Sigmoid colon (tissue), 6 donors: ENCODE measurements at regions not wholly inside any gene's neighbourhood (a gene's known extent, or its start where the extent isn't known, plus 50 kb on each side); places are given as distances from the start of the nearest gene placed in this dataset.

ENCODE experiments used
- DNase-seq: peaks from one replicate; pipeline ENCODE4 v3.0.0-alpha.2; 2019
- H3K27ac ChIP-seq, 4 donors: fragments of 200-600 bp; sonication (generic); one replicate each; pipeline ENCODE4 v1.5.1; 2016 to 2019; ENCODE audit warnings: mild to moderate bottlenecking in 1 of 4
- H3K27me3 ChIP-seq, 3 donors: fragments of 200-600 bp; sonication (generic); one replicate each; pipeline ENCODE4 v1.5.1; 2019; ENCODE audit warnings: mild to moderate bottlenecking in 1 of 3
- H3K36me3 ChIP-seq, 4 donors: fragments of 200-600 bp; sonication (generic); one replicate each; pipeline ENCODE4 v1.5.1; 2016 to 2019
- H3K4me1 ChIP-seq, 4 donors: fragments of 200-600 bp; sonication (generic); one replicate each; pipeline ENCODE4 v1.5.1; 2017 to 2019
- H3K4me3 ChIP-seq, 4 donors: fragments of 200-600 bp; sonication (generic); one replicate each; pipeline ENCODE4 v1.5.1; 2017 to 2019; ENCODE audit warnings: mild to moderate bottlenecking in 2 of 4, moderate library complexity in 1 of 4
- H3K9me3 ChIP-seq, 4 donors: fragments of 200-600 bp in 3 of 4; sonication (generic) in 3 of 4; one replicate each; pipeline versions ENCODE4 v1.5.1 to v1.6.1; 2013 to 2019
- CTCF ChIP-seq, 4 experiments: fragments of 450-650 bp in 3 of 4; fragments of 200-600 bp in 1 of 4; IDR thresholded peaks; one replicate each; pipeline ENCODE4 v1.5.1; 2016 to 2019; ENCODE audit warnings: antibody characterized with exemption in 4 of 4, mild to moderate bottlenecking in 3 of 4, moderate library complexity in 2 of 4
- EP300 ChIP-seq, 4 donors: sonication (generic); formaldehyde crosslinking; IDR thresholded peaks; one replicate each; pipeline ENCODE4 v1.6.1; 2017; ENCODE audit warnings: antibody characterized with exemption in 4 of 4
- POLR2A ChIP-seq, 2 donors: fragments of 450-650 bp; IDR thresholded peaks; one replicate each; pipeline ENCODE4 v1.6.1; 2016; ENCODE audit warnings: antibody characterized with exemption in 2 of 2, mild to moderate bottlenecking in 2 of 2, moderate library complexity in 2 of 2
- POLR2AphosphoS5 ChIP-seq, 4 donors: sonication (generic); formaldehyde crosslinking; IDR thresholded peaks; one replicate each; pipeline ENCODE4 v1.6.1; 2017; ENCODE audit warnings: antibody characterized with exemption in 4 of 4
- WGBS, 2 donors: extraction: QIAGEN DNeasy Blood & Tissue Kit; methylation state at CpG; one replicate each; pipeline ENCODE4 v1.1.7; 2013; 5-methylcytosine and 5-hydroxymethylcytosine counted together
- intact Hi-C: fragments of 100-400 bp; cut with DNase I; formaldehyde crosslinking; loops from one replicate; pipeline ENCODE4 v1.15.1; 2023
- donor health status: healthy with polysubstance abuse.
- donor health status: healthy.

GRCh38 chr7:128158370-128158769 lies 82.7 kb upstream of the LEP start:
- H3K4me1 ChIP-seq, result no peaks in the 10 kb centered on the region
- H3K27me3 ChIP-seq, result peaks cover 0 to 19% (median 2%) of the 10 kb centered on the region in 3 donors
- TF ChIP-seq EP300 (IDR thresholded peaks at IDR 0.05) (no peak), CTCF (IDR thresholded peaks at IDR 0.05) (no peak), POLR2A (IDR thresholded peaks at IDR 0.05) (no peak), POLR2AphosphoS5 (IDR thresholded peaks at IDR 0.05) (no peak)
- no peaks in the 10 kb centered on the region for H3K9me3 ChIP-seq
- WGBS, 2 donors, result 89 to 92% methylated on average over 3 of the region's 3 CpGs
- no peaks in the 10 kb centered on the region for H3K36me3 ChIP-seq
- DNase-seq, result no peak
- intact Hi-C loops, result no loop called here
- H3K4me3 ChIP-seq, result no peak overlapping the region
- no peak overlapping the region for H3K27ac ChIP-seq

GRCh38 chr7:128160296-128160695 lies 80.8 kb upstream of the LEP start:
- H3K4me1 ChIP-seq, result no peaks in the 10 kb centered on the region

GRCh38 chr7:128161466-128162125 lies 79.5 kb upstream of the LEP start:
- H3K4me3 ChIP-seq, result no peak overlapping the region
- DNase-seq, result no peak
- H3K4me1 ChIP-seq, result peaks cover 0 to 7% (median 5%) of the 10 kb centered on the region in 4 donors
- WGBS, 2 donors, result 89 to 91% methylated on average over 7 of the region's 7 CpGs
- H3K36me3 ChIP-seq, result no peaks in the 10 kb centered on the region
- no peak for TF ChIP-seq EP300 (IDR thresholded peaks at IDR 0.05)
- no peak for TF ChIP-seq POLR2AphosphoS5 (IDR thresholded peaks at IDR 0.05)
- TF ChIP-seq CTCF (IDR thresholded peaks at IDR 0.05), result no peak
- TF ChIP-seq POLR2A (IDR thresholded peaks at IDR 0.05), result no peak
- H3K9me3 ChIP-seq, result no peaks in the 10 kb centered on the region
- H3K27ac ChIP-seq, result no peak overlapping the region
- intact Hi-C loops, result no loop called here
- H3K27me3 ChIP-seq, result peaks cover 12 to 48% (median 30%) of the 10 kb centered on the region in 3 donors

More at GRCh38 chr7:128160296-128160695, 80.8 kb upstream of the LEP start:
- Histone ChIP-seq H3K9me3 (no peaks in the 10 kb centered on the region), H3K36me3 (no peaks in the 10 kb centered on the region), H3K27me3 (peaks cover 4 to 35% (median 17%) of the 10 kb centered on the region in 3 donors), H3K27ac (no peak overlapping the region), H3K4me3 (no peak overlapping the region)
- 76 to 77% methylated on average over 6 of the region's 6 CpGs for WGBS, 2 donors
- no peak for DNase-seq
- TF ChIP-seq EP300 (IDR thresholded peaks at IDR 0.05) (no peak), POLR2AphosphoS5 (IDR thresholded peaks at IDR 0.05) (no peak), CTCF (IDR thresholded peaks at IDR 0.05) (no peak), POLR2A (IDR thresholded peaks at IDR 0.05) (no peak)
- intact Hi-C loops, result no loop called here

GRCh38 chr7:128162666-128163065 lies 78.4 kb upstream of the LEP start:
- peaks cover 21 to 56% (median 41%) of the 10 kb centered on the region in 3 donors for H3K27me3 ChIP-seq
- TF ChIP-seq EP300 (IDR thresholded peaks at IDR 0.05) (no peak), POLR2A (IDR thresholded peaks at IDR 0.05) (no peak), POLR2AphosphoS5 (IDR thresholded peaks at IDR 0.05) (no peak), CTCF (IDR thresholded peaks at IDR 0.05) (no peak)
- 71 to 85% methylated on average over 2 of the region's 2 CpGs for WGBS, 2 donors
- H3K36me3 ChIP-seq, result no peaks in the 10 kb centered on the region
- intact Hi-C loops, result no loop called here
- no peak overlapping the region for H3K4me3 ChIP-seq
- no peak overlapping the region for H3K27ac ChIP-seq
- no peaks in the 10 kb centered on the region for H3K9me3 ChIP-seq
- H3K4me1 ChIP-seq, result peaks cover 0 to 16% (median 16%) of the 10 kb centered on the region in 4 donors
- DNase-seq, result no peak

- TF ChIP-seq POLR2A (IDR thresholded peaks at IDR 0.05) (no peak), EP300 (IDR thresholded peaks at IDR 0.05) (no peak), CTCF (IDR thresholded peaks at IDR 0.05) (no peak), POLR2AphosphoS5 (IDR thresholded peaks at IDR 0.05) (no peak)
- Histone ChIP-seq H3K9me3 (no peaks in the 10 kb centered on the region), H3K4me1 (peaks cover 0 to 24% (median 24%) of the 10 kb centered on the region in 4 donors), H3K4me3 (no peak overlapping the region), H3K27ac (no peak overlapping the region), H3K27me3 (peaks cover 29 to 60% (median 49%) of the 10 kb centered on the region in 3 donors), H3K36me3 (no peaks in the 10 kb centered on the region)
- DNase-seq, result no peak
- WGBS, 2 donors, result 92 to 93% methylated on average over 2 of the region's 2 CpGs
- intact Hi-C loops, result no loop called here
These were observed 77.6 kb upstream of the LEP start for GRCh38 chr7:128163473-128163872.
